ENCODE measurements at regions not wholly inside any gene's neighbourhood (a gene's known extent, or its start where the extent isn't known, plus 50 kb on each side); places are given as distances from the start of the nearest gene placed in this dataset.

GRCh38 chr2:198417836-198418235, 613.4 kb downstream of the PLCL1 start:
- no peak for DNase-seq (ENCODE audit: low read depth in 2 of 2)

- DNase-seq (ENCODE audit: low read depth in 2 of 2): no peak
Measured at GRCh38 chr2:198414976-198415375, 610.6 kb downstream of the PLCL1 start.

- DNase-seq (ENCODE audit: low read depth in 2 of 2): no peak
Measured at GRCh38 chr2:198411936-198412335, 607.5 kb downstream of the PLCL1 start.

- DNase-seq (ENCODE audit: low read depth in 2 of 2): no peak
Measured at GRCh38 chr2:198408171-198408570, 603.8 kb downstream of the PLCL1 start.

- DNase-seq (ENCODE audit: low read depth in 2 of 2): no peak
Measured at GRCh38 chr2:198405311-198405710, 600.9 kb downstream of the PLCL1 start.

- DNase-seq (ENCODE audit: low read depth in 2 of 2): no peak
Measured at GRCh38 chr2:198401644-198402043, 597.3 kb downstream of the PLCL1 start.

- DNase-seq (ENCODE audit: low read depth in 2 of 2): no peak
Measured at GRCh38 chr2:198400999-198401398, 596.6 kb downstream of the PLCL1 start.

- DNase-seq (ENCODE audit: low read depth in 2 of 2): no peak
Measured at GRCh38 chr2:198394208-198394607, 589.8 kb downstream of the PLCL1 start.

GRCh38 chr2:198390670-198391069, 586.3 kb downstream of the PLCL1 start:
- no peak for DNase-seq (ENCODE audit: low read depth in 2 of 2)

- no peak for DNase-seq (ENCODE audit: low read depth in 2 of 2)
Measured at GRCh38 chr2:198387677-198388076, 583.3 kb downstream of the PLCL1 start.

- no peak for DNase-seq (ENCODE audit: low read depth in 2 of 2)
Measured at GRCh38 chr2:198385856-198386255, 581.5 kb downstream of the PLCL1 start.

GRCh38 chr2:198385326-198385725, 580.9 kb downstream of the PLCL1 start:
- no peak for DNase-seq (ENCODE audit: low read depth in 2 of 2)

- no peak for DNase-seq (ENCODE audit: low read depth in 2 of 2)
Measured at GRCh38 chr2:198383392-198383791, 579.0 kb downstream of the PLCL1 start.

- no peak for DNase-seq (ENCODE audit: low read depth in 2 of 2)
Measured at GRCh38 chr2:198382811-198383210, 578.4 kb downstream of the PLCL1 start.

GRCh38 chr2:198376677-198377076, 572.3 kb downstream of the PLCL1 start:
- DNase-seq (ENCODE audit: low read depth in 2 of 2): no peak

GRCh38 chr2:198375083-198375410, 570.7 kb downstream of the PLCL1 start:
- no peak for DNase-seq (ENCODE audit: low read depth in 2 of 2)

- peak in 1 of 2 experiments; percentile 10 for DNase-seq (ENCODE audit: low read depth in 2 of 2)
Measured at GRCh38 chr2:198374375-198375082, 570.1 kb downstream of the PLCL1 start.

GRCh38 chr2:198371921-198372543, 567.6 kb downstream of the PLCL1 start:
- no peak for DNase-seq (ENCODE audit: low read depth in 2 of 2)

GRCh38 chr2:198371329-198371728, 566.9 kb downstream of the PLCL1 start:
- DNase-seq (ENCODE audit: low read depth in 2 of 2): no peak

GRCh38 chr2:198368089-198368488, 563.7 kb downstream of the PLCL1 start:
- DNase-seq (ENCODE audit: low read depth in 2 of 2): no peak

GRCh38 chr2:198362740-198363139, 558.3 kb downstream of the PLCL1 start:
- DNase-seq (ENCODE audit: low read depth in 2 of 2): no peak

GRCh38 chr2:198359308-198359707, 554.9 kb downstream of the PLCL1 start:
- DNase-seq (ENCODE audit: low read depth in 2 of 2): no peak

- no peak for DNase-seq (ENCODE audit: low read depth in 2 of 2)
Measured at GRCh38 chr2:198356157-198356556, 551.8 kb downstream of the PLCL1 start.

- DNase-seq (ENCODE audit: low read depth in 2 of 2): no peak
Measured at GRCh38 chr2:198351647-198352046, 547.3 kb downstream of the PLCL1 start.
